HCT116 (cell line): ENCODE measurements at regions not wholly inside any gene's neighbourhood (a gene's known extent, or its start where the extent isn't known, plus 50 kb on each side); places are given as distances from the start of the nearest gene placed in this dataset.

Experiments
- ATAC-seq: fragments of 200-7000 bp; cut with Tn5 transposase; 2 replicates; pipeline ENCODE4 v1.9.1; 2020; ENCODE audit warnings: mild to moderate bottlenecking, moderate library complexity
- BruUV-seq: library from RNA; stranded (reverse); fragments of 400-500 nt; replicated peaks from 2 replicates; lab custom pipeline; 2021; lab: Mats Ljungman, UMichigan
- CTCF ChIA-PET: fragments of 300-600 bp; sonication (Branson Sonifier 250); formaldehyde crosslinking; loops from one replicate; lab custom pipeline; 2021; ENCODE audit warnings: antibody characterized with exemption; lab: Charles Lee
- POLR2A ChIA-PET: fragments of 300-600, 350-600 bp; sonication (Branson Sonifier 250); formaldehyde crosslinking; loops from one replicate; lab custom pipeline; 2021; ENCODE audit warnings: antibody characterized with exemption; lab: Charles Lee
- RAD21 ChIA-PET, 2 experiments: fragments of 300-600 bp; sonication (Branson Sonifier 250); formaldehyde crosslinking; loops; one replicate each; lab custom pipeline; 2023; ENCODE audit warnings: low total read pairs in 2 of 2; ENCODE audit not compliant: uncharacterized antibody in 2 of 2, unreplicated experiment in 2 of 2, low non-redundant PET in 1 of 2; lab: Charles Lee
- DNase-seq: peaks from one replicate; pipeline ENCODE4 v3.0.0-alpha.2; 2010; ENCODE audit warnings: low read depth, low spot score
- H2AFZ ChIP-seq: fragments of 200-600 bp; shearing (Covaris generic), sonication (generic); 2 replicates; pipeline ENCODE4 v1.6.1; 2017; ENCODE audit warnings: low read depth, mixed run types, mixed read lengths, antibody characterized with exemption, low read length; ENCODE audit not compliant: poor library complexity, severe bottlenecking
- H3K27ac ChIP-seq: 2 replicates; pipeline ENCODE4 v1.5.1; 2012; ENCODE audit warnings: low read depth, low read length
- H3K27me3 ChIP-seq: fragments of 200-600 bp; sonication (generic); 2 replicates; pipeline ENCODE4 v1.6.1; 2016; ENCODE audit warnings: mixed run types, low read length, mixed read lengths; ENCODE audit not compliant: insufficient read depth
- H3K36me3 ChIP-seq, 2 experiments: fragments of 200-500 bp in 1 of 2; fragments of 200-600 bp in 1 of 2; sonication (Bioruptor generic) in 1 of 2; sonication (generic) in 1 of 2; 2 replicates each; pipeline versions ENCODE4 v1.5.1 to v1.6.1; 2014 to 2016; ENCODE audit warnings: low read length in 2 of 2, inconsistent platforms in 1 of 2, mixed read lengths in 1 of 2, mixed run types in 1 of 2; ENCODE audit not compliant: insufficient read depth in 2 of 2, control insufficient read depth in 1 of 2
- H3K4me1 ChIP-seq, 2 experiments: fragments of 200-600 bp in 1 of 2; sonication (generic) in 1 of 2; 2 replicates each; pipeline versions ENCODE4 v1.5.1 to v1.6.1; 2012 to 2017; ENCODE audit warnings: low read length in 2 of 2, inconsistent platforms in 1 of 2, mild to moderate bottlenecking in 1 of 2, mixed read lengths in 1 of 2, mixed run types in 1 of 2, moderate library complexity in 1 of 2; ENCODE audit not compliant: insufficient read depth in 2 of 2, control insufficient read depth in 1 of 2
- H3K4me2 ChIP-seq: fragments of 200-600 bp; sonication (generic); 2 replicates; pipeline ENCODE4 v1.6.1; 2017; ENCODE audit warnings: mixed run types, low read length, mixed read lengths
- H3K4me3 ChIP-seq, 2 experiments: fragments of 200-600 bp in 1 of 2; sonication (generic) in 1 of 2; replicated peaks in 1 of 2; 2 replicates each; pipeline ENCODE4 v1.5.1; 2011 to 2016; ENCODE audit warnings: low read length in 2 of 2, control low read depth in 1 of 2, low read depth in 1 of 2, mild to moderate bottlenecking in 1 of 2, mixed read lengths in 1 of 2, mixed run types in 1 of 2
- H3K79me2 ChIP-seq: fragments of 200-600 bp; sonication (generic); 2 replicates; pipeline ENCODE4 v1.6.1; 2017; ENCODE audit warnings: mild to moderate bottlenecking, mixed run types, low read length, moderate library complexity, mixed read lengths; ENCODE audit not compliant: insufficient read depth
- H3K9ac ChIP-seq: fragments of 200-600 bp; sonication (generic); 2 replicates; pipeline ENCODE4 v1.6.1; 2016; ENCODE audit warnings: low read length, mixed read lengths
- H3K9me2 ChIP-seq: fragments of 200-600 bp; sonication (generic), shearing (Covaris generic); 2 replicates; pipeline ENCODE4 v1.6.1; 2017; ENCODE audit warnings: mixed run types, mild to moderate bottlenecking, moderate library complexity; ENCODE audit not compliant: insufficient read depth
- H3K9me3 ChIP-seq, 2 experiments: fragments of 200-500 bp in 1 of 2; fragments of 200-600 bp in 1 of 2; sonication (Bioruptor generic) in 1 of 2; sonication (generic) in 1 of 2; 2 replicates each; pipeline ENCODE4 v1.6.1; 2014 to 2017; ENCODE audit warnings: low read length in 2 of 2, mixed read lengths in 2 of 2, inconsistent platforms in 1 of 2, low read depth in 1 of 2, mild to moderate bottlenecking in 1 of 2, mixed run types in 1 of 2, moderate library complexity in 1 of 2; ENCODE audit not compliant: control insufficient read depth in 1 of 2, insufficient read depth in 1 of 2
- H4K20me1 ChIP-seq: fragments of 200-600 bp; sonication (generic), shearing (Covaris generic); 2 replicates; pipeline ENCODE4 v1.6.1; 2017; ENCODE audit warnings: mixed run types, mild to moderate bottlenecking, moderate library complexity; ENCODE audit not compliant: insufficient read depth
- ATF3 ChIP-seq: IDR thresholded peaks from 2 replicates; pipeline ENCODE4 v1.6.1; 2012
- CBX3 ChIP-seq: IDR thresholded peaks from 2 replicates; pipeline ENCODE4 v1.6.1; 2012; ENCODE audit warnings: low read depth
- CEBPB ChIP-seq: IDR thresholded peaks from 2 replicates; pipeline ENCODE4 v1.6.1; 2012; ENCODE audit warnings: low read depth
- ELF1 ChIP-seq: IDR thresholded peaks from 2 replicates; pipeline ENCODE4 v1.6.1; 2012; ENCODE audit warnings: low read depth, borderline replicate concordance
- EZH2 ChIP-seq: fragments of 200-600 bp; sonication (generic); IDR thresholded peaks from 2 replicates; pipeline ENCODE4 v1.6.1; 2017; ENCODE audit warnings: antibody characterized with exemption, mixed run types
- EZH2phosphoT487 ChIP-seq: fragments of 200-600 bp; IDR thresholded peaks from 2 replicates; pipeline ENCODE4 v1.6.1; 2018; ENCODE audit warnings: antibody characterized with exemption, borderline replicate concordance
- FOSL1 ChIP-seq: IDR thresholded peaks from 2 replicates; pipeline ENCODE4 v1.6.1; 2012; ENCODE audit warnings: low read depth
- POLR2A ChIP-seq: IDR thresholded peaks from 2 replicates; pipeline ENCODE4 v1.7.0; 2011; ENCODE audit warnings: borderline replicate concordance; ENCODE audit not compliant: insufficient read depth, insufficient read length; ENCODE audit errors: extremely low read depth
- RAD21 ChIP-seq: IDR thresholded peaks from 2 replicates; pipeline ENCODE4 v1.6.1; 2012; ENCODE audit warnings: low read depth, mild to moderate bottlenecking
- ZNF274 ChIP-seq: fragments of 200-500 bp; sonication (Bioruptor generic); IDR thresholded peaks from 2 replicates; pipeline ENCODE4 v1.6.1; 2014; ENCODE audit warnings: mild to moderate bottlenecking, low read depth, low read length, inconsistent platforms
- intact Hi-C: fragments of 100-400 bp; cut with micrococcal nuclease; formaldehyde crosslinking; loops from 2 replicates; pipeline ENCODE4 v1.10.0; 2022
- TF ChIP-seq, protein P1 (sequence below), 3 experiments: fragments of 200-600 bp in 1 of 3; sonication (generic) in 1 of 3; IDR thresholded peaks in 2 of 3; conservative IDR thresholded peaks in 1 of 3; 2 replicates each; pipeline ENCODE4 v1.5.1; 2012 to 2017; ENCODE audit warnings: low read depth in 2 of 3, low read length in 2 of 3, antibody characterized with exemption in 1 of 3, borderline replicate concordance in 1 of 3, control low read depth in 1 of 3, mild to moderate bottlenecking in 1 of 3, mixed read lengths in 1 of 3, mixed run types in 1 of 3, moderate library complexity in 1 of 3; ENCODE audit not compliant: insufficient read depth in 1 of 3

DNA sequence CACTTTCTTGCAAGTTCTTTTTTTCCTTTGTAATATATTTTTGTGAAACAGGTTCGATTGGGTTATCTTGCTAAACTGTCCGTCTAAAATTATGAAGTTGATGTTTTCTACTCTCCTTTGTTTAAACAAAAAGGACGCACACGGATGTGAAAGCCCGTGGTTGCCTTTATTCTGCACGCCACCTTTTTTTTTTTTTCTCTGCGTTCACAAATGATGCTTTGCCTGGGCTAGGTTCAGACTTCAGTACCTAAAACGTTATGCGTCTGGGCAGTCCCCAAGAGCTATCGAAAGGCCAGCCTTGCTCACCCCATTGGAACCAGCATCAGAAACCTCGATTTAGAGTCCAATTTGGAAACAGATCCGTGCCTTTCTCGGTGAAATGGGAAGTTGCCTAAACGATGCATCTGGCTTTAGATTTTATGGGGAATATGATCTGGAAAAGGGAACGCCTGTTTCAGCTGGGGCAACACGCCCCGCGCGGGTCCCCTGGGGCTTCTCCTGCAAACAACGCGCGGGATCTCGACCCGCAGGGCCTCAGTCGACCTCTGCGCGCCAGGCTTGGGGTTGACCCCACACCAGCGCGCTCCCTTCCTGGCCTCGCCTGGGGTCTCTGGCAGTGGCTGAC lies 113.9 kb downstream of the KCNRG start:
- BruUV-seq: no TSS peak
- H3K36me3 ChIP-seq: no peaks in the 10 kb centered on the region
- ATAC-seq (no peak), DNase-seq (no peak)
- H3K9me2 ChIP-seq: no peaks in the 10 kb centered on the region
- no peak overlapping the region for H3K4me3 ChIP-seq
- no peak overlapping the region for H3K4me2 ChIP-seq
- TF ChIP-seq EZH2phosphoT487 (no peak), ZNF274 (no peak), CEBPB (no peak), ELF1 (no peak), POLR2A (no peak), RAD21 (no peak), ATF3 (no peak), FOSL1 (no peak), EZH2 (no peak), CBX3 (no peak)
- TF ChIP-seq, protein P1, sequence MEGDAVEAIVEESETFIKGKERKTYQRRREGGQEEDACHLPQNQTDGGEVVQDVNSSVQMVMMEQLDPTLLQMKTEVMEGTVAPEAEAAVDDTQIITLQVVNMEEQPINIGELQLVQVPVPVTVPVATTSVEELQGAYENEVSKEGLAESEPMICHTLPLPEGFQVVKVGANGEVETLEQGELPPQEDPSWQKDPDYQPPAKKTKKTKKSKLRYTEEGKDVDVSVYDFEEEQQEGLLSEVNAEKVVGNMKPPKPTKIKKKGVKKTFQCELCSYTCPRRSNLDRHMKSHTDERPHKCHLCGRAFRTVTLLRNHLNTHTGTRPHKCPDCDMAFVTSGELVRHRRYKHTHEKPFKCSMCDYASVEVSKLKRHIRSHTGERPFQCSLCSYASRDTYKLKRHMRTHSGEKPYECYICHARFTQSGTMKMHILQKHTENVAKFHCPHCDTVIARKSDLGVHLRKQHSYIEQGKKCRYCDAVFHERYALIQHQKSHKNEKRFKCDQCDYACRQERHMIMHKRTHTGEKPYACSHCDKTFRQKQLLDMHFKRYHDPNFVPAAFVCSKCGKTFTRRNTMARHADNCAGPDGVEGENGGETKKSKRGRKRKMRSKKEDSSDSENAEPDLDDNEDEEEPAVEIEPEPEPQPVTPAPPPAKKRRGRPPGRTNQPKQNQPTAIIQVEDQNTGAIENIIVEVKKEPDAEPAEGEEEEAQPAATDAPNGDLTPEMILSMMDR (IDR thresholded peaks at IDR 0.05 in 2 of 3, conservative IDR thresholded peaks at IDR 0.05 in 1 of 3; ENCODE audit: borderline replicate concordance in 1 of 3, insufficient read depth in 1 of 3, low read depth in 2 of 3, low read length in 2 of 3): no peak
- H2AFZ ChIP-seq: no peak overlapping the region
- intact Hi-C loops: loop anchor here (10.0 kb wide), 1 partner anchor 134 kb away; the partner anchor contains the start of gene TRIM13
- CTCF ChIA-PET: no interaction called here
- H3K4me1 ChIP-seq: peaks cover 4 to 26% of the 10 kb centered on the region in 2 experiments; a peak in 3 of 4 replicates
- no peak overlapping the region for H3K9ac ChIP-seq
- POLR2A ChIA-PET: no interaction called here
- H3K27me3 ChIP-seq: 0 out of 2 replicates have a peak, but pooled peaks cover 3% of the 10 kb centered on the region
- H3K27ac ChIP-seq: no peak overlapping the region
- no peaks in the 10 kb centered on the region for H3K9me3 ChIP-seq
- RAD21 ChIA-PET: no interaction called here
- no peaks in the 10 kb centered on the region for H3K79me2 ChIP-seq
- H4K20me1 ChIP-seq: no peaks in the 10 kb centered on the region
